ENCODE measurements at regions not wholly inside any gene's neighbourhood (a gene's known extent, or its start where the extent isn't known, plus 50 kb on each side); places are given as distances from the start of the nearest gene placed in this dataset.

GRCh38 chr6:14618759-14619418, 501.3 kb downstream of the CD83 start:
- peaks cover 0 to 35% (median 0%) of the 10 kb centered on the region in 3 experiments for H3K27me3 ChIP-seq (ENCODE audit: control insufficient read depth in 3 of 3, insufficient read depth in 3 of 3, low read depth in 1 of 3, low read length in 3 of 3)
- no peak overlapping the region for H4K8ac ChIP-seq (ENCODE audit: low read depth, low read length)
- no peak overlapping the region for H2AFZ ChIP-seq (ENCODE audit: low read length)
- no peaks in the 10 kb centered on the region for H3K36me3 ChIP-seq (replicated peaks in 1 of 2; ENCODE audit: control insufficient read depth in 2 of 2, insufficient read depth in 2 of 2, low read length in 2 of 2)
- no peak overlapping the region for H3K9ac ChIP-seq (ENCODE audit: low read depth, low read length, poor library complexity)
- WGBS, 2 donors (ENCODE audit: extremely low coverage in 2 of 2, insufficient read length in 2 of 2, insufficient replicate concordance in 1 of 2): no CpG with 5 or more reads among the region's 10 CpGs
- H3K18ac ChIP-seq (ENCODE audit: low read length): peak overlapping the region; percentile 38
- H2BK12ac ChIP-seq (ENCODE audit: low read length): no peak overlapping the region
- no peak overlapping the region for H3K4ac ChIP-seq (ENCODE audit: low read length)
- no peaks in the 10 kb centered on the region for H3K79me1 ChIP-seq (ENCODE audit: low read depth, low read length)
- no peak overlapping the region for H2BK120ac ChIP-seq (ENCODE audit: low read depth, low read length)
- H3K14ac ChIP-seq (ENCODE audit: low read length): no peak overlapping the region
- no peak overlapping the region for H3K27ac ChIP-seq (replicated peaks; ENCODE audit: low read length)
- no peak overlapping the region for H3K4me3 ChIP-seq (ENCODE audit: low read length in 2 of 2)
- no peak overlapping the region for H4K91ac ChIP-seq (ENCODE audit: low read depth, low read length, poor library complexity)
- no peaks in the 10 kb centered on the region for H3K9me3 ChIP-seq (replicated peaks in 1 of 2; ENCODE audit: control insufficient read depth in 2 of 2, insufficient read depth in 1 of 2, low read depth in 1 of 2, low read length in 2 of 2)
- peak overlapping the region; percentile 6 for H3K23ac ChIP-seq (ENCODE audit: low read depth, low read length, poor library complexity)
- no peak overlapping the region for H2BK5ac ChIP-seq (ENCODE audit: low read length)
- no peak overlapping the region for H3K4me2 ChIP-seq (ENCODE audit: insufficient read depth, low read length, poor library complexity, severe bottlenecking)
- peaks cover 12 to 20% of the 10 kb centered on the region in 2 donors for H3K4me1 ChIP-seq (ENCODE audit: control insufficient read depth in 2 of 2, insufficient read depth in 1 of 2, low read depth in 1 of 2, low read length in 2 of 2)
- no peak for DNase-seq (ENCODE audit: low spot score)
- H2AK5ac ChIP-seq (ENCODE audit: low read depth, low read length): peak overlapping the region; percentile 58
- peak overlapping the region; percentile 32 for H2BK15ac ChIP-seq (ENCODE audit: low read length)

- Histone ChIP-seq H3K4me2 (ENCODE audit: insufficient read depth, low read length, poor library complexity, severe bottlenecking) (no peak overlapping the region), H3K18ac (ENCODE audit: low read length) (peak overlapping the region; percentile 38), H4K8ac (ENCODE audit: low read depth, low read length) (no peak overlapping the region), H3K4me1 (ENCODE audit: control insufficient read depth in 2 of 2, insufficient read depth in 1 of 2, low read depth in 1 of 2, low read length in 2 of 2) (peaks cover 12 to 20% of the 10 kb centered on the region in 2 donors), H3K9ac (ENCODE audit: low read depth, low read length, poor library complexity) (no peak overlapping the region), H3K4ac (ENCODE audit: low read length) (no peak overlapping the region), H3K14ac (ENCODE audit: low read length) (no peak overlapping the region), H2BK120ac (ENCODE audit: low read depth, low read length) (no peak overlapping the region), H4K91ac (ENCODE audit: low read depth, low read length, poor library complexity) (no peak overlapping the region), H3K23ac (ENCODE audit: low read depth, low read length, poor library complexity) (no peak overlapping the region), H3K9me3 (replicated peaks in 1 of 2; ENCODE audit: control insufficient read depth in 2 of 2, insufficient read depth in 1 of 2, low read depth in 1 of 2, low read length in 2 of 2) (no peaks in the 10 kb centered on the region), H3K4me3 (ENCODE audit: low read length in 2 of 2) (no peak overlapping the region), H2BK12ac (ENCODE audit: low read length) (no peak overlapping the region), H3K27me3 (ENCODE audit: control insufficient read depth in 3 of 3, insufficient read depth in 3 of 3, low read depth in 1 of 3, low read length in 3 of 3) (peaks cover 0 to 36% (median 0%) of the 10 kb centered on the region in 3 experiments), H3K36me3 (replicated peaks in 1 of 2; ENCODE audit: control insufficient read depth in 2 of 2, insufficient read depth in 2 of 2, low read length in 2 of 2) (no peaks in the 10 kb centered on the region), H3K79me1 (ENCODE audit: low read depth, low read length) (no peaks in the 10 kb centered on the region), H3K27ac (replicated peaks; ENCODE audit: low read length) (no peak overlapping the region), H2BK15ac (ENCODE audit: low read length) (peak overlapping the region; percentile 32), H2BK5ac (ENCODE audit: low read length) (no peak overlapping the region), H2AK5ac (ENCODE audit: low read depth, low read length) (peak overlapping the region; percentile 58), H2AFZ (ENCODE audit: low read length) (no peak overlapping the region)
- WGBS, 2 donors (ENCODE audit: extremely low coverage in 2 of 2, insufficient read length in 2 of 2, insufficient replicate concordance in 1 of 2): no CpG with 5 or more reads among the region's 7 CpGs
- DNase-seq (ENCODE audit: low spot score): no peak
Measured at GRCh38 chr6:14619419-14619781, 501.8 kb downstream of the CD83 start.

- H3K4me3 ChIP-seq (ENCODE audit: low read length in 2 of 2): no peak overlapping the region
- no peak overlapping the region for H4K8ac ChIP-seq (ENCODE audit: low read depth, low read length)
- WGBS, 2 donors (ENCODE audit: extremely low coverage in 2 of 2, insufficient read length in 2 of 2, insufficient replicate concordance in 1 of 2): no CpG with 5 or more reads among the region's 9 CpGs
- no peak overlapping the region for H2BK120ac ChIP-seq (ENCODE audit: low read depth, low read length)
- no peak overlapping the region for H3K18ac ChIP-seq (ENCODE audit: low read length)
- H3K14ac ChIP-seq (ENCODE audit: low read length): no peak overlapping the region
- H3K27ac ChIP-seq (replicated peaks; ENCODE audit: low read length): no peak overlapping the region
- H2BK12ac ChIP-seq (ENCODE audit: low read length): peak overlapping the region; percentile 3
- H3K27me3 ChIP-seq (ENCODE audit: control insufficient read depth in 3 of 3, insufficient read depth in 3 of 3, low read depth in 1 of 3, low read length in 3 of 3): peaks cover 0 to 36% (median 0%) of the 10 kb centered on the region in 3 experiments
- H2BK5ac ChIP-seq (ENCODE audit: low read length): no peak overlapping the region
- no peak overlapping the region for H2BK15ac ChIP-seq (ENCODE audit: low read length)
- no peaks in the 10 kb centered on the region for H3K36me3 ChIP-seq (replicated peaks in 1 of 2; ENCODE audit: control insufficient read depth in 2 of 2, insufficient read depth in 2 of 2, low read length in 2 of 2)
- no peaks in the 10 kb centered on the region for H3K79me1 ChIP-seq (ENCODE audit: low read depth, low read length)
- DNase-seq (ENCODE audit: low spot score): peak; percentile 37
- no peaks in the 10 kb centered on the region for H3K9me3 ChIP-seq (replicated peaks in 1 of 2; ENCODE audit: control insufficient read depth in 2 of 2, insufficient read depth in 1 of 2, low read depth in 1 of 2, low read length in 2 of 2)
- no peak overlapping the region for H2AFZ ChIP-seq (ENCODE audit: low read length)
- H3K4me2 ChIP-seq (ENCODE audit: insufficient read depth, low read length, poor library complexity, severe bottlenecking): no peak overlapping the region
- no peak overlapping the region for H3K23ac ChIP-seq (ENCODE audit: low read depth, low read length, poor library complexity)
- H3K9ac ChIP-seq (ENCODE audit: low read depth, low read length, poor library complexity): no peak overlapping the region
- no peak overlapping the region for H2AK5ac ChIP-seq (ENCODE audit: low read depth, low read length)
- H3K4me1 ChIP-seq (ENCODE audit: control insufficient read depth in 2 of 2, insufficient read depth in 1 of 2, low read depth in 1 of 2, low read length in 2 of 2): peaks cover 12 to 20% of the 10 kb centered on the region in 2 donors
- H3K4ac ChIP-seq (ENCODE audit: low read length): no peak overlapping the region
- H4K91ac ChIP-seq (ENCODE audit: low read depth, low read length, poor library complexity): no peak overlapping the region
Measured at GRCh38 chr6:14620522-14620921, 502.9 kb downstream of the CD83 start.

- H2AK5ac ChIP-seq (ENCODE audit: low read depth, low read length): peak overlapping the region; percentile 77
- WGBS, 2 donors (ENCODE audit: extremely low coverage in 2 of 2, insufficient read length in 2 of 2, insufficient replicate concordance in 1 of 2): no CpG with 5 or more reads among the region's 5 CpGs
- no peaks in the 10 kb centered on the region for H3K36me3 ChIP-seq (replicated peaks in 1 of 2; ENCODE audit: control insufficient read depth in 2 of 2, insufficient read depth in 2 of 2, low read length in 2 of 2)
- H4K8ac ChIP-seq (ENCODE audit: low read depth, low read length): no peak overlapping the region
- no peak overlapping the region for H2BK5ac ChIP-seq (ENCODE audit: low read length)
- no peak overlapping the region for H2AFZ ChIP-seq (ENCODE audit: low read length)
- H3K23ac ChIP-seq (ENCODE audit: low read depth, low read length, poor library complexity): no peak overlapping the region
- no peak overlapping the region for H3K27ac ChIP-seq (replicated peaks; ENCODE audit: low read length)
- H3K4me2 ChIP-seq (ENCODE audit: insufficient read depth, low read length, poor library complexity, severe bottlenecking): no peak overlapping the region
- H3K14ac ChIP-seq (ENCODE audit: low read length): no peak overlapping the region
- no peaks in the 10 kb centered on the region for H3K79me1 ChIP-seq (ENCODE audit: low read depth, low read length)
- H2BK12ac ChIP-seq (ENCODE audit: low read length): no peak overlapping the region
- H2BK120ac ChIP-seq (ENCODE audit: low read depth, low read length): no peak overlapping the region
- H3K4me3 ChIP-seq (ENCODE audit: low read length in 2 of 2): no peak overlapping the region
- H3K4ac ChIP-seq (ENCODE audit: low read length): no peak overlapping the region
- no peak overlapping the region for H4K91ac ChIP-seq (ENCODE audit: low read depth, low read length, poor library complexity)
- no peak overlapping the region for H3K9ac ChIP-seq (ENCODE audit: low read depth, low read length, poor library complexity)
- no peaks in the 10 kb centered on the region for H3K9me3 ChIP-seq (replicated peaks in 1 of 2; ENCODE audit: control insufficient read depth in 2 of 2, insufficient read depth in 1 of 2, low read depth in 1 of 2, low read length in 2 of 2)
- no peak for DNase-seq (ENCODE audit: low spot score)
- H3K27me3 ChIP-seq (ENCODE audit: control insufficient read depth in 3 of 3, insufficient read depth in 3 of 3, low read depth in 1 of 3, low read length in 3 of 3): peaks cover 0 to 36% (median 0%) of the 10 kb centered on the region in 3 experiments
- H3K18ac ChIP-seq (ENCODE audit: low read length): peak overlapping the region; percentile 44
- H2BK15ac ChIP-seq (ENCODE audit: low read length): no peak overlapping the region
- H3K4me1 ChIP-seq (ENCODE audit: control insufficient read depth in 2 of 2, insufficient read depth in 1 of 2, low read depth in 1 of 2, low read length in 2 of 2): peaks cover 12 to 23% of the 10 kb centered on the region in 2 donors
Measured at GRCh38 chr6:14621518-14621917, 503.9 kb downstream of the CD83 start.
